Activated T-helper 1 cell treated with anti-CD3 and anti-CD28 coated beads, Interleukin-2, amount 50 U/mL, for 16 hours (primary cell): ENCODE measurements at regions not wholly inside any gene's neighbourhood (a gene's known extent, or its start where the extent isn't known, plus 50 kb on each side); places are given as distances from the start of the nearest gene placed in this dataset.

Source experiments
- DNase-seq, 2 donors: peaks; one replicate each; pipeline ENCODE4 v3.0.0-alpha.2; 2020; ENCODE audit warnings: low read depth in 1 of 2, low spot score in 1 of 2

- no peak for DNase-seq
Measured at GRCh38 chr17:33473061-33473460, 180.0 kb upstream of the ASIC2 start.

- no peak for DNase-seq
Measured at GRCh38 chr17:33474789-33475188, 181.7 kb upstream of the ASIC2 start.

- DNase-seq: no peak
Measured at GRCh38 chr17:33475594-33475993, 182.5 kb upstream of the ASIC2 start.

- no peak for DNase-seq
Measured at GRCh38 chr17:33481652-33482051, 188.6 kb upstream of the ASIC2 start.

GRCh38 chr17:33482636-33483035 is 189.5 kb upstream of the ASIC2 start:
- no peak for DNase-seq

- DNase-seq: no peak
Measured at GRCh38 chr17:33484559-33484958, 191.5 kb upstream of the ASIC2 start.

GRCh38 chr17:33486135-33486885 is 193.2 kb upstream of the ASIC2 start:
- DNase-seq: no peak

- DNase-seq: no peak
Measured at GRCh38 chr17:33487187-33487879, 194.2 kb upstream of the ASIC2 start.

- DNase-seq: no peak
Measured at GRCh38 chr17:33491871-33492481, 198.9 kb upstream of the ASIC2 start.

- DNase-seq: no peak
Measured at GRCh38 chr17:33492731-33493265, 199.7 kb upstream of the ASIC2 start.

- DNase-seq: no peak
Measured at GRCh38 chr17:33493566-33493965, 200.5 kb upstream of the ASIC2 start.

GRCh38 chr17:33494151-33494550 is 201.1 kb upstream of the ASIC2 start:
- DNase-seq: no peak

GRCh38 chr17:33497623-33498022 is 204.5 kb upstream of the ASIC2 start:
- no peak for DNase-seq

GRCh38 chr17:33498069-33498468 is 205.0 kb upstream of the ASIC2 start:
- DNase-seq: no peak

GRCh38 chr17:33499040-33499439 is 205.9 kb upstream of the ASIC2 start:
- DNase-seq: no peak

GRCh38 chr17:33500151-33500550 is 207.1 kb upstream of the ASIC2 start:
- no peak for DNase-seq

- no peak for DNase-seq
Measured at GRCh38 chr17:33501185-33501584, 208.1 kb upstream of the ASIC2 start.

- no peak for DNase-seq
Measured at GRCh38 chr17:33504571-33504970, 211.5 kb upstream of the ASIC2 start.

- no peak for DNase-seq
Measured at GRCh38 chr17:33506889-33507650, 214.0 kb upstream of the ASIC2 start.

GRCh38 chr17:33508215-33508614 is 215.1 kb upstream of the ASIC2 start:
- DNase-seq: no peak

- no peak for DNase-seq
Measured at GRCh38 chr17:33509331-33509730, 216.2 kb upstream of the ASIC2 start.
